Heart left ventricle (tissue), 16 donors: ENCODE measurements at regions not wholly inside any gene's neighbourhood (a gene's known extent, or its start where the extent isn't known, plus 50 kb on each side); places are given as distances from the start of the nearest gene placed in this dataset.

Source experiments
- ATAC-seq, 4 donors: fragments of 200-7000 bp; cut with Tn5 transposase; one replicate each; pipeline ENCODE4 v1.9.1; 2020 to 2022; ENCODE audit warnings: moderate library complexity in 4 of 4, mild to moderate bottlenecking in 3 of 4, moderate number of reproducible peaks in 1 of 4
- DNase-seq, 5 donors: peaks; one replicate each; pipeline ENCODE4 v3.0.0-alpha.2; 2020
- H3K27ac ChIP-seq, 12 donors: fragments of 200-600 bp; sonication (generic) in 4 of 12; one replicate each; pipeline versions ENCODE4 v1.5.0 to v1.8.0; 2016 to 2022; ENCODE audit warnings: mild to moderate bottlenecking in 2 of 12
- H3K27me3 ChIP-seq, 9 donors: fragments of 200-600 bp; sonication (generic) in 2 of 9; one replicate each; pipeline versions ENCODE4 v1.5.1 to v1.8.0; 2016 to 2022; ENCODE audit warnings: mild to moderate bottlenecking in 3 of 9
- H3K36me3 ChIP-seq, 9 donors: fragments of 200-600 bp; sonication (generic) in 2 of 9; one replicate each; pipeline versions ENCODE4 v1.5.0 to v1.8.0; 2018 to 2022; ENCODE audit warnings: mild to moderate bottlenecking in 2 of 9
- H3K4me1 ChIP-seq, 12 donors: fragments of 200-600 bp; sonication (generic) in 4 of 12; one replicate each; pipeline versions ENCODE4 v1.5.0 to v1.8.0; 2016 to 2022; ENCODE audit warnings: mild to moderate bottlenecking in 3 of 12
- H3K4me3 ChIP-seq, 12 donors: fragments of 200-600 bp; sonication (generic) in 4 of 12; one replicate each; pipeline versions ENCODE4 v1.5.0 to v1.8.0; 2017 to 2022; ENCODE audit warnings: mild to moderate bottlenecking in 9 of 12, moderate library complexity in 4 of 12
- H3K9me3 ChIP-seq, 12 donors: fragments of 200-600 bp; sonication (generic) in 4 of 12; one replicate each; pipeline versions ENCODE4 v1.5.0 to v1.8.0; 2016 to 2022; ENCODE audit warnings: mild to moderate bottlenecking in 1 of 12
- CTCF ChIP-seq, 12 donors: fragments of 200-600 bp; sonication (generic) in 4 of 12; IDR thresholded peaks; one replicate each; pipeline versions ENCODE4 v1.5.0 to v1.8.0; 2018 to 2022; ENCODE audit warnings: antibody characterized with exemption in 12 of 12, mild to moderate bottlenecking in 5 of 12
- POLR2A ChIP-seq, 2 donors: fragments of 450-650 bp; IDR thresholded peaks; one replicate each; pipeline ENCODE4 v1.6.1; 2017; ENCODE audit warnings: antibody characterized with exemption in 2 of 2, mild to moderate bottlenecking in 2 of 2, moderate library complexity in 2 of 2
- WGBS, 4 donors: extraction: QIAGEN DNeasy Blood & Tissue Kit in 2 of 4; methylation state at CpG; one replicate each; pipeline versions ENCODE4 v1.1.5 to v1.1.7; 2013 to 2018; 5-methylcytosine and 5-hydroxymethylcytosine counted together
- intact Hi-C, 10 donors: fragments of 100-400 bp; cut with DNase I; formaldehyde crosslinking; loops; one replicate each; pipeline versions ENCODE4 v1.11.1 to v1.14.2; 2022
- donor health status: ischemic (EF 13 %, LVEDD 7.1; RV severe dilation, severe dysfunction).
- donor health status: healthy with polysubstance abuse.
- donor health status: DM: no; HTN: yes; CAD: no.
- donor health status: DM: no; HTN: no; CAD: no.
- donor health status: ischemic (EF 25% LVEDD 6.9; RV normal size, moderate dysfunction).
- donor health status: ischemic (EF 25% LVEDD 5.7; RV mildly dilated, moderate dysfunction).
- donor health status: healthy.
- donor health status: DM: yes; HTN: yes; CAD: no.
- donor health status: ischemic (EF 35%, LVEDD 5.7; RV mildly dilated, moderate dysfunction).
- donor health status: nonischemic (EF 11% LVEDD 7.7; RV severe dilation, severe dysfunction).
- donor health status: DM: yes; HTN: yes; CAD: no.
- donor health status: PGD.
- donor health status: ischemic (EF 29% LVEDD 5.4; RV normal size, mild dysfunction).
- donor health status: nonischemic (EF 23%, LVEDD 6.1; RV moderate dilation, normal function).

GRCh38 chr4:125986307-125986706 is 671.6 kb downstream of the FAT4 start:
- intact Hi-C loops = no loop called here
- TF ChIP-seq CTCF (IDR thresholded peaks at IDR 0.05) = no peak
- no peak for TF ChIP-seq POLR2A (IDR thresholded peaks at IDR 0.05)
- ATAC-seq = no peak
- DNase-seq = no peak
- Histone ChIP-seq H3K36me3 (no peaks in the 10 kb centered on the region), H3K4me1 (no peaks in the 10 kb centered on the region), H3K9me3 (no peaks in the 10 kb centered on the region), H3K4me3 (no peak overlapping the region), H3K27ac (no peak overlapping the region), H3K27me3 (no peaks in the 10 kb centered on the region)
- WGBS, 4 donors = 89 to 95% (median 93%) methylated on average over 7 of the region's 7 CpGs

GRCh38 chr4:125988464-125988863 is 673.7 kb downstream of the FAT4 start:
- TF ChIP-seq CTCF (IDR thresholded peaks at IDR 0.05) (no peak), POLR2A (IDR thresholded peaks at IDR 0.05) (no peak)
- H3K27ac ChIP-seq = no peak overlapping the region
- no peaks in the 10 kb centered on the region for H3K36me3 ChIP-seq
- 94 to 100% (median 98%) methylated on average over 1 of the region's 1 CpG for WGBS, 4 donors
- no peak for ATAC-seq
- intact Hi-C loops = no loop called here
- no peak for DNase-seq
- H3K27me3 ChIP-seq = no peaks in the 10 kb centered on the region
- no peak overlapping the region for H3K4me3 ChIP-seq
- no peaks in the 10 kb centered on the region for H3K4me1 ChIP-seq
- no peaks in the 10 kb centered on the region for H3K9me3 ChIP-seq

DNA sequence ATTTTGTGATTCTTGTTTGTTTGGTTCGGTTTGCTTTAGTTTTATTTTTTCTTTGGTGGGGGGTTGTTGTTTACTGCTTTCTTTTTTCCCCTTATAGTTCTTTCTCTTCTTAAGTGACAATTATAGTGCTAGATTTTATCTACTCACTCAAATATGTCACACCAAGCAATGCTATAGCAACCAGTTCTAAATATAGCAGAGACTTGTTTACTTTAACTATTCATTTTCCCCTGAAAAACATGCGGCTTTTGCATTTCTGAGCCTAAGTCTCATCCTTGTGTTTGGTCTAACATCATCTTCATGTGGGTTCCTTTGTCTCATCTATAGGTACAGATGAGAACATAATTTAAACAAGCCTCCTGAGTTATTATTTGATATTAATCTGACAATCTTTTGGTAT is 676.6 kb downstream of the FAT4 start:
- Histone ChIP-seq H3K27ac (no peak overlapping the region), H3K27me3 (no peaks in the 10 kb centered on the region), H3K36me3 (no peaks in the 10 kb centered on the region), H3K4me3 (no peak overlapping the region), H3K4me1 (no peaks in the 10 kb centered on the region), H3K9me3 (no peaks in the 10 kb centered on the region)
- ATAC-seq = no peak
- DNase-seq = no peak
- 30 to 82% (median 53%) methylated on average over 2 of the region's 2 CpGs for WGBS, 4 donors
- intact Hi-C loops = no loop called here
- TF ChIP-seq POLR2A (IDR thresholded peaks at IDR 0.05) (no peak), CTCF (IDR thresholded peaks at IDR 0.05) (no peak)

DNA sequence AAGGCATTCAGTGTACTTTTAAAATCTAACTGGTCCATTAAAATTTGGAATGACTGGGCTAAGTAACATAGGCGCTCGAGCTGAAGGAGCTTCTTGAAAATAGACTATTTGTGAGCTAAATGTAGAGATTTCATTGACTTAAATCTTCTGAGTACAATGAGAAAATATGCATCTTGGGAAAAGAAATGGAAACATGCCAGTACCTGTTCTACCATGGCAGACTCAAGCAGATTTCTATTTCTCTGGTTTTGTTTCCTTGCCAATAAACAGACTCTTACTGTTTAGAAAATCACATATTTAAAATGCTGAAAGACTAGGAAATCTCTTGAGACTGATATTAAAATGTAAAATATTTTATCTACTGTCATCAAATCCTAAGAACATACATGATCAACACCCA is 678.1 kb downstream of the FAT4 start:
- TF ChIP-seq POLR2A (IDR thresholded peaks at IDR 0.05) = no peak
- no peak for TF ChIP-seq CTCF (IDR thresholded peaks at IDR 0.05)

More for the DNA sequence above, 678.1 kb downstream of the FAT4 start:
- no peaks in the 10 kb centered on the region for H3K36me3 ChIP-seq
- H3K27me3 ChIP-seq = no peaks in the 10 kb centered on the region
- H3K4me1 ChIP-seq = no peaks in the 10 kb centered on the region
- WGBS, 4 donors = 89 to 94% (median 90%) methylated on average over 2 of the region's 2 CpGs
- H3K4me3 ChIP-seq = no peak overlapping the region
- intact Hi-C loops = no loop called here
- no peak overlapping the region for H3K27ac ChIP-seq
- no peaks in the 10 kb centered on the region for H3K9me3 ChIP-seq
- no peak for ATAC-seq
- no peak for DNase-seq
